ENCODE measurements at regions not wholly inside any gene's neighbourhood (a gene's known extent, or its start where the extent isn't known, plus 50 kb on each side); places are given as distances from the start of the nearest gene placed in this dataset.

GRCh38 chr1:84048820-84049219 lies 49.9 kb upstream of the TTLL7 start:
- no peak for TF ChIP-seq CTCF (IDR thresholded peaks at IDR 0.05; ENCODE audit: low read depth, low read length)
- TF ChIP-seq EZH2phosphoT487 (IDR thresholded peaks at IDR 0.05; ENCODE audit: low read depth), result no peak

Measured in OCI-LY3 (cell line).